K562 (cell line): ENCODE measurements at regions not wholly inside any gene's neighbourhood (a gene's known extent, or its start where the extent isn't known, plus 50 kb on each side); places are given as distances from the start of the nearest gene placed in this dataset.

ENCODE experiments used
- CBFA2T2 ChIP-seq: fragments of 450-650 bp; conservative IDR thresholded peaks from 2 replicates; pipeline ENCODE4 v1.6.1; 2017; ENCODE audit warnings: mild to moderate bottlenecking
- CSDE1 ChIP-seq, 2 experiments: fragments of 450-650 bp; IDR thresholded peaks; 2 replicates each; pipeline ENCODE4 v1.6.1; 2016; ENCODE audit warnings: mild to moderate bottlenecking in 1 of 2
- ERF ChIP-seq: fragments of 450-650 bp; formaldehyde crosslinking; IDR thresholded peaks from 2 replicates; pipeline ENCODE4 v1.4.0; 2020; ENCODE audit warnings: mild to moderate bottlenecking, mixed read lengths
- HDAC2 ChIP-seq: fragments of 450-650 bp; IDR thresholded peaks from 2 replicates; pipeline ENCODE4 v1.6.1; 2016; ENCODE audit warnings: mild to moderate bottlenecking
- SMAD3 ChIP-seq: fragments of 450-650 bp; formaldehyde crosslinking; conservative IDR thresholded peaks from 2 replicates; pipeline ENCODE4 v1.4.0; 2020; ENCODE audit warnings: mild to moderate bottlenecking
- TCF3 ChIP-seq: sonication (generic); formaldehyde crosslinking; IDR thresholded peaks from 2 replicates; pipeline ENCODE4 v1.4.0; 2020; ENCODE audit warnings: mild to moderate bottlenecking, missing genetic modification reagents
- ZNF41 ChIP-seq: fragments of 250-450 bp; sonication (Bioruptor Pico); conservative IDR thresholded peaks from 2 replicates; pipeline ENCODE4 v1.4.0; 2020; ENCODE audit warnings: mild to moderate bottlenecking
- TF ChIP-seq, protein P1 (sequence below): sonication (generic); formaldehyde crosslinking; IDR thresholded peaks from 2 replicates; pipeline ENCODE4 v1.8.0; 2022; ENCODE audit warnings: mild to moderate bottlenecking, missing genetic modification reagents, borderline replicate concordance
- TF ChIP-seq, protein P2 (sequence below): fragments of 450-650 bp; conservative IDR thresholded peaks from 2 replicates; pipeline ENCODE4 v1.6.1; 2016; ENCODE audit warnings: missing genetic modification characterization, low read depth, mild to moderate bottlenecking, missing compliant biosample characterization, moderate library complexity
- TF ChIP-seq, protein P3 (sequence below): fragments of 450-650 bp; formaldehyde crosslinking; IDR thresholded peaks from 2 replicates; pipeline ENCODE4 v1.4.0; 2022; ENCODE audit warnings: mild to moderate bottlenecking, moderate library complexity

DNA sequence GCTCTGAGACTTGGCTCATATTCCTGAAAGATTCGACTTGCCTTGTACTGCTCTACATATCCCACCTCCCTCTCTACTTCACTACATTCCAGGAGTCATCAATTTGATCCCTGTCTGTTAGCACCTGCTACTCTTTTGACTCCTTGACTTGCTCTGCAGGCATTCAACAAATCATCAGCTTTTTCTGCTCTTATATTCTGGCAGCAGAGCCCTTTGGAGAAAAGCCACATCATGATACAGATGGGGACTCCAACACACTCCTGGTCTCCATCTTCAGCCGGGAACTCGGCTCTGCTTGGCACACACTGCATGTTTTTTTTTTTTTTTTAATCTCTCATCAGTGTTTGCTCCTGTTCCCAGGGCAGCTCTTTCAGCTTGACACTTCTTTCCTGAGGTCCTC is 293.2 kb upstream of the LCORL start (continued):
- TF ChIP-seq, protein P1, sequence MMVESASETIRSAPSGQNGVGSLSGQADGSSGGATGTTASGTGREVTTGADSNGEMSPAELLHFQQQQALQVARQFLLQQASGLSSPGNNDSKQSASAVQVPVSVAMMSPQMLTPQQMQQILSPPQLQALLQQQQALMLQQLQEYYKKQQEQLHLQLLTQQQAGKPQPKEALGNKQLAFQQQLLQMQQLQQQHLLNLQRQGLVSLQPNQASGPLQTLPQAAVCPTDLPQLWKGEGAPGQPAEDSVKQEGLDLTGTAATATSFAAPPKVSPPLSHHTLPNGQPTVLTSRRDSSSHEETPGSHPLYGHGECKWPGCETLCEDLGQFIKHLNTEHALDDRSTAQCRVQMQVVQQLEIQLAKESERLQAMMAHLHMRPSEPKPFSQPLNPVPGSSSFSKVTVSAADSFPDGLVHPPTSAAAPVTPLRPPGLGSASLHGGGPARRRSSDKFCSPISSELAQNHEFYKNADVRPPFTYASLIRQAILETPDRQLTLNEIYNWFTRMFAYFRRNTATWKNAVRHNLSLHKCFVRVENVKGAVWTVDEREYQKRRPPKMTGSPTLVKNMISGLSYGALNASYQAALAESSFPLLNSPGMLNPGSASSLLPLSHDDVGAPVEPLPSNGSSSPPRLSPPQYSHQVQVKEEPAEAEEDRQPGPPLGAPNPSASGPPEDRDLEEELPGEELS (CRISPR knock-in tag): no peak
- TF ChIP-seq, protein P2, sequence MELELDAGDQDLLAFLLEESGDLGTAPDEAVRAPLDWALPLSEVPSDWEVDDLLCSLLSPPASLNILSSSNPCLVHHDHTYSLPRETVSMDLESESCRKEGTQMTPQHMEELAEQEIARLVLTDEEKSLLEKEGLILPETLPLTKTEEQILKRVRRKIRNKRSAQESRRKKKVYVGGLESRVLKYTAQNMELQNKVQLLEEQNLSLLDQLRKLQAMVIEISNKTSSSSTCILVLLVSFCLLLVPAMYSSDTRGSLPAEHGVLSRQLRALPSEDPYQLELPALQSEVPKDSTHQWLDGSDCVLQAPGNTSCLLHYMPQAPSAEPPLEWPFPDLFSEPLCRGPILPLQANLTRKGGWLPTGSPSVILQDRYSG: no peak
- TF ChIP-seq, protein P3, sequence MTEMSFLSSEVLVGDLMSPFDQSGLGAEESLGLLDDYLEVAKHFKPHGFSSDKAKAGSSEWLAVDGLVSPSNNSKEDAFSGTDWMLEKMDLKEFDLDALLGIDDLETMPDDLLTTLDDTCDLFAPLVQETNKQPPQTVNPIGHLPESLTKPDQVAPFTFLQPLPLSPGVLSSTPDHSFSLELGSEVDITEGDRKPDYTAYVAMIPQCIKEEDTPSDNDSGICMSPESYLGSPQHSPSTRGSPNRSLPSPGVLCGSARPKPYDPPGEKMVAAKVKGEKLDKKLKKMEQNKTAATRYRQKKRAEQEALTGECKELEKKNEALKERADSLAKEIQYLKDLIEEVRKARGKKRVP (CRISPR knock-in tag): no peak
- no peak for TF ChIP-seq CBFA2T2
- no peak for TF ChIP-seq SMAD3 (CRISPR knock-in tag)
- no peak for TF ChIP-seq CSDE1 (IDR thresholded peaks at IDR 0.05)
- TF ChIP-seq ZNF41 (CRISPR knock-in tag): no peak
- no peak for TF ChIP-seq TCF3 (CRISPR knock-in tag)
- no peak for TF ChIP-seq HDAC2
- TF ChIP-seq ERF (CRISPR knock-in tag): no peak
